Inflammatory macrophage (primary cell): ENCODE measurements at regions not wholly inside any gene's neighbourhood (a gene's known extent, or its start where the extent isn't known, plus 50 kb on each side); places are given as distances from the start of the nearest gene placed in this dataset.
"Not testable (repeated sequence)": the region's sequence is repeated elsewhere in the genome, so short reads cannot be mapped to it uniquely, and the experiment has no call there.

Experiments used
- DNase-seq, 2 donors: peaks; one replicate each; pipeline ENCODE4 v3.0.0-alpha.2; 2020 to 2022

- no peak for DNase-seq
Measured at GRCh38 chrX:8105531-8105930, 65.5 kb downstream of the VCX2 start.

GRCh38 chrX:8103655-8104054 lies 67.4 kb downstream of the VCX2 start:
- DNase-seq: no peak

GRCh38 chrX:8091510-8091909 lies 79.6 kb downstream of the VCX2 start:
- no peak for DNase-seq

- no peak for DNase-seq
Measured at GRCh38 chrX:8090906-8091305, 80.2 kb downstream of the VCX2 start.

- no peak for DNase-seq
Measured at GRCh38 chrX:8090482-8090881, 80.6 kb downstream of the VCX2 start.

GRCh38 chrX:8089141-8089540 lies 81.9 kb downstream of the VCX2 start:
- DNase-seq: no peak

- DNase-seq: no peak
Measured at GRCh38 chrX:8084006-8084405, 87.1 kb downstream of the VCX2 start.

- no peak for DNase-seq
Measured at GRCh38 chrX:8083286-8083685, 87.8 kb downstream of the VCX2 start.

- no peak for DNase-seq
Measured at GRCh38 chrX:8075636-8076035, 95.4 kb downstream of the VCX2 start.

- no peak for DNase-seq
Measured at GRCh38 chrX:8067754-8068462, 103.2 kb downstream of the VCX2 start.

GRCh38 chrX:8052909-8053308 lies 118.2 kb downstream of the VCX2 start:
- no peak for DNase-seq

GRCh38 chrX:8049827-8050226 lies 121.2 kb downstream of the VCX2 start:
- no peak for DNase-seq

- DNase-seq: no peak
Measured at GRCh38 chrX:8048466-8048865, 121.3 kb upstream of the PNPLA4 start.

- no peak for DNase-seq
Measured at GRCh38 chrX:8044947-8045346, 117.7 kb upstream of the PNPLA4 start.

GRCh38 chrX:8043546-8043945 lies 116.3 kb upstream of the PNPLA4 start:
- DNase-seq: no peak

GRCh38 chrX:8043121-8043520 lies 115.9 kb upstream of the PNPLA4 start:
- DNase-seq: no peak

GRCh38 chrX:8042304-8042703 lies 115.1 kb upstream of the PNPLA4 start:
- no peak for DNase-seq

- not testable (repeated sequence) for DNase-seq
Measured at GRCh38 chrX:8039711-8040110, 112.5 kb upstream of the PNPLA4 start.

GRCh38 chrX:8037593-8038348 lies 110.6 kb upstream of the PNPLA4 start:
- peak in 1 of 2 donors; percentile 2 for DNase-seq

GRCh38 chrX:8036914-8037313 lies 109.7 kb upstream of the PNPLA4 start:
- DNase-seq: no peak

GRCh38 chrX:8034058-8034457 lies 106.8 kb upstream of the PNPLA4 start:
- DNase-seq: no peak

GRCh38 chrX:8033175-8033574 lies 106.0 kb upstream of the PNPLA4 start:
- DNase-seq: no peak

GRCh38 chrX:8030361-8030760 lies 103.1 kb upstream of the PNPLA4 start:
- DNase-seq: no peak

- DNase-seq: no peak
Measured at GRCh38 chrX:8027827-8028226, 100.6 kb upstream of the PNPLA4 start.
